ENCODE measurements at regions not wholly inside any gene's neighbourhood (a gene's known extent, or its start where the extent isn't known, plus 50 kb on each side); places are given as distances from the start of the nearest gene placed in this dataset.
"Not testable (repeated sequence)": the region's sequence is repeated elsewhere in the genome, so short reads cannot be mapped to it uniquely, and the experiment has no call there.

DNA sequence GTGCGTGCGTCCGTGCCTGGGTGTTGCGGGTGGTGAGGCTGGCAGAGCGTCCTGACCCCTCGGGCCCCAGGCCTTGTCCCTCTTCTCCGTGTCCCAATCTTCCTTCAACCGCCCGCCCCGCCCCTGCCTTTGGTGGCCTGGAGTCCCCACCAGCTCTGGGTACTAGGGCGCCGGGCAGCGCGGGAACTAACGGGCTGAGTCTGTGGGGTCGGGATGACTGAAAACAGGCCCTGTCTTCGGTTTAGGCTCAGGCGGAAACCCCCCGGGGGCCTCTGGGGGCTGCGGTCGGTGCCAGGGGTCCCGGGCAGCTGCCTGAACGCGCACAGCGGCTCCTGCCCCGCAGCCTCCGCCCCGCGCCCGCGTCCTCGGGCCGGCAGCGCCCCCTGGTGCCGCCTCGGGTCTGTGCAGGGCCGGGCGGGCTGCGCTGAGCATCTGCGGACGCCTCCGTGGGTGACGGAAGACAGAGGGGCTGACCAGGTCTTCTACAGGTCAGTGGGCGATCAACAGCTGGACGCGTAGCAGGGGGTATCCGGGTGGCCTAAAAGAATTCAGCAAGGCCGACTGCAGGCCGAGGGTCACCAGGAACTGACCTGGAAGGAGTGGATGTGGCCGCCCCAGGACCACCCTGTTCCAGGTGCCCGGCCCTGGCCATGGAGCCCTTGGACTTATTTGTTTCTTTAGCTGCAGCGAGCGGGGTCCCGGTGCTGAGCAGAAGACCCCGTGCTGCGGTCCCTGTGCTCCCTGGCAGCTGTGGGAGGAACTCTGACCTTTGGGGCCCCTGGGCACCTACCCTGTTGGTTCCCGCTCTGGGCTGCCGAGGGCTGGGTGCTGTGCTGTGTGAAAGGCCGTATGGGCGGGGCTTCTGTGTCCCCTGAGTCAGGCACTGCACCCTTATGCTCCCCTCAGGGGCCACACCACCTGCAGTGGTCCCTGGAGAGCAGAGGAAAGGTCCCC lies 130.2 kb upstream of the LPCAT1 start:
- DNase-seq (ENCODE audit: low read depth): not testable (repeated sequence)

DNA sequence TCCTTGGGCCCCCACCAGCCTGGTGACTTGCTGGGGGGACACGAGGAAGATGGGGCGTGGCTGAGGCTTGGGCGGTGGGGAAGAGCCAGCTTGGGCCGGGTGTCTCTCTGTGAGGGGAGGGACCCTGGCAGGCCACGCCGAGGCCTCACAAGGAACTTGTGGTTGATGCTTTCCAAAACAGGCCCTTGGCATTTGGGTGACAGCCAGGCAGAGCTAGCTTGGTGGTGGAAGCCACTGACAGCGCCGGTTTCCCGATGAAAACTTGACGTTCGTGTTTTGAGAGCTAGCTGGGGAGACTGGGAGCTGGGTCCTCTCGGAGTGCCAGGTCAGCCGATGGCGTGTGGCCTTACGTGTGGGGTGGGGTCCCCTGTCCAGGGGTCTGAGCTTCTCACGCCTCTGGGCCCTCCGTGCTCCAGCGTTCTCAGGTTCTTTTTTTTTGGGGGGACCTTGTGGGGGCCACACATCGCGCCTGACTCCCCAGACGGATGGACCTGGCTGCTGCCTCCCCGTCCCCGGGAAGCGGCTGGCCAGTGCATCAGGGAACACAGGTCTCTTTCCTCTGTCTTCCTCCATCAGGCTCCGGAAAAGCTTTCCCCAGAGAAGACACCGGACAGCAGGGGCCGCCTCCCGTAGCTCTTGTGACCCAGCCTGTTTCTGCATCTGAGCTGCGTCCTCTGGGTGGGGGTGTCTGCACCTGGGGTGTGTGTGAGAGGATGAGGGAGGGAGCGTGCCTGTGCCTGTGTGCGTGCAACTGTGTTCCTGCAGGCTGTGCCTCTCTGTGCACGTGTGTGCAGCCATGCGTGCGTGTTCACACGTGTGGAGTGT lies 129.3 kb upstream of the LPCAT1 start:
- peak; percentile 41 for DNase-seq (ENCODE audit: low read depth)

DNA sequence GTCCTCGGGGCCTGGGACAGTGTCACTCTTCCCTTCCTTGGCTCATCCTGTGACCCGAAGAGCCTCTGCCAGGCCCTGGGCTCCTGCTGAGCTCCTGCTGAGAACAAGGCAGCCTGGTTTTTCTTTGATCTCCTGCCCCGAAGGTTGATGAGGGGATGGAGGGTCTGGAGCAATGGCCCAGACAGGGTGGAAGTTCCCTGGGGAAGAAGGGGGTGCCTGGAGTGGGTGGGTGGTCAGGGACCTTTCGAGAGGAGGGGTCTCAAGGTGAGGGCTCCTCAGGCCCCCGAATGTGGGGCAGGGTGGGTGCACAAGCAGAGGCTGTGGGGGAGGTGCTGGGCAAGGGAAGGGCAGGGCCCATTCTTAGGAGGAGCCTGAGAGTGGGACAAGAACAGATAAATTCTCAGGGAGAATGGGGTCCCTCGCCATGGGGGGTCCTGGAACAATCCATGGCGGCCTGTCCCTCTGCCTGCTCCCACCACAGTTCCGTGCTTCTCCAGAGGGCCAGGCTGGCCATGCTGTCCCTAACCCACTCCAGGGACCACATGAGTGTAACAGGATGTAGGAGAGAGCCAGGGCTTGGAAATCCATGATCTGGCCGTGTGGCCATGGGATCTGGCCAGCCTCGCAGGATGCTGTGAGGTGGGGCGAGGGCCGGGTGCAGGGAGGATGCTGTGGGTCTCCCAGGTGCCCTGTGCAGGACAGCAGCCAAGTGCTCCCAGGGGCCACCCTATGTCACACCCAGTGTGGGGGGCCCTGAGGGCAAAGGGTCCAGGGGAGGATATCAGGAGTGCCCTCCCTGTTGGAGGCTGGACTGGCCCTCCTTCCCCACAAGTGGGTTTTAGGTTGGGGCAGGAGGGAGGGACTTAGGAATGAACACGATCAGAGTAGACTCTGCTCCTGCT lies 128.5 kb upstream of the LPCAT1 start:
- DNase-seq (ENCODE audit: low read depth): no peak

DNA sequence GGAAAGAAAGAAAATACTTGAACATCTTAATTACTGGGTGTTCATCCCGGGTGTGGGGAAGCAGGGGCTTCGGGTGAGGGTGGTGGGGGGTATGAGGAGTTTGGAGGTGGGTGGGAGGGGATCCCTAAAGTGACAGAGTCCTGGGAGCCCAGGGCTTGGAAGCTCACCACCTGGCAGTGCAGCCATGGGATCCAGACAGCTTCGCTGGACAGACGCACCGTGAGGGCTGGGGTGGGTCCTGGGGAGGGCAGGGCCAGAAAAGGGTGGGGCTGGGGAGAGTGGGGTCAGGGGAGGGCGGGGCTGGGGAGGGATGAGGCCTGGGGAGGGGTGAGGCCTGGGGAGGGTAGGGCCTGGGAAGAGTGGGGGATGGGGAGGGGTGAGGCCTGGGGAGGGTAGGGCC lies 127.5 kb upstream of the LPCAT1 start:
- DNase-seq (ENCODE audit: low read depth): no peak

DNA sequence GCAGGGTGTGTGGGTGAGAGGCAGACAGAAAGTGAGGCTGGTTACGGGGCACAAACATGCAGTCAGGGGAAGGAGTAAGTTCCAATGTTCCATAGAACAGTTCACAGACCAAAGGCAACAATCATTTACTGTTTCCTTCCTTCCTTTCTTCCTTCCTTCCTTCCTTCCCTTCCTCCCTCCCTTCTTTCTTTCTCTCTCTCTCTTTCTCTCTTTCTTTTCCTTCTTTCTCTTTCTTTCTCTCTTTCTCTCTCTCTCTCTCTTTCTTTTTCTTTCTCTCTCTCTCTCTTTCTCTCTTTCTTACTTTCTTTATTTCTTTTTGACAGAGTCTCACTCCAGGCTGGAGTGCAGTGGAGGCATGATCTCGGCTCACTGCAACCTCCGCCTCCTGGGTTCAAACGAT lies 125.8 kb upstream of the LPCAT1 start:
- DNase-seq (ENCODE audit: low read depth): no peak

DNA sequence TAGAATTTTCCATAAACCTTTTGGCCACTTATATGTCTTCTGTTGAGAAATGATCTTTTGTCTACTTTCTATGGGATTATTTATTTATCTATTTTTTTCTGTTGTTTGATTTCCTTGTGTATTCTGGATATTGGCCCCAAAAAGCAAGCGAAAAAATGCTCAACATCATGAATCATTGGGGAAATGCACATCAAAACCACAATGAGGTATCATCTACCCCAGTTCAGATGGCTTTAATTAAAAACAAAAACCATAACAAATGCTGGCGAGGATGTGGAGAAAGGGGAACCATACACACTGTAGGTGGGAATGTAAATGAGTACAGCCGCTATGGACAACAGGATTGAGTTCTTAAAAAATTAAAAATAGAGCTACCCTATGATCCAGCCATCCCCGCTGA lies 125.0 kb upstream of the LPCAT1 start:
- peak; percentile 73 for DNase-seq (ENCODE audit: low read depth)

DNA sequence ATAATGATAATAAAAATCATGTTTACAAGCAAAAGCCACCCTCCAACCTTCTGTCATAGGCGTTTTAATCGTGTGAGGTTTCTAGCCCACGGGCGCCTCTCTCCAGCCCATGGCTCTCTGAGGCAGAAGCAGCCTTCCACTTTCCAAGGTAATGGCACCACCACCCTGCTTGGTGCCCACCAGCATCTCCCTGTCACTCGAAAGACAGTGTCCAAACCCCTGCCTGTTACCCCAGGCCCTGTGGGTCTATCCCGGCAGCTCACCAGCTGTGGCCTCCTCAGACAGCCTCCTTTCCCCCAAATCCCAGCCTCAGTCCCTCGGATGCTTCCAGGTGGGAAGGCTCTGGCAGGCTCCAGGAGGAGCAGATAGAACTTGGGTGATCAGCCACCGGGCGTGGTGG lies 123.8 kb upstream of the LPCAT1 start:
- DNase-seq (ENCODE audit: low read depth): no peak

DNA sequence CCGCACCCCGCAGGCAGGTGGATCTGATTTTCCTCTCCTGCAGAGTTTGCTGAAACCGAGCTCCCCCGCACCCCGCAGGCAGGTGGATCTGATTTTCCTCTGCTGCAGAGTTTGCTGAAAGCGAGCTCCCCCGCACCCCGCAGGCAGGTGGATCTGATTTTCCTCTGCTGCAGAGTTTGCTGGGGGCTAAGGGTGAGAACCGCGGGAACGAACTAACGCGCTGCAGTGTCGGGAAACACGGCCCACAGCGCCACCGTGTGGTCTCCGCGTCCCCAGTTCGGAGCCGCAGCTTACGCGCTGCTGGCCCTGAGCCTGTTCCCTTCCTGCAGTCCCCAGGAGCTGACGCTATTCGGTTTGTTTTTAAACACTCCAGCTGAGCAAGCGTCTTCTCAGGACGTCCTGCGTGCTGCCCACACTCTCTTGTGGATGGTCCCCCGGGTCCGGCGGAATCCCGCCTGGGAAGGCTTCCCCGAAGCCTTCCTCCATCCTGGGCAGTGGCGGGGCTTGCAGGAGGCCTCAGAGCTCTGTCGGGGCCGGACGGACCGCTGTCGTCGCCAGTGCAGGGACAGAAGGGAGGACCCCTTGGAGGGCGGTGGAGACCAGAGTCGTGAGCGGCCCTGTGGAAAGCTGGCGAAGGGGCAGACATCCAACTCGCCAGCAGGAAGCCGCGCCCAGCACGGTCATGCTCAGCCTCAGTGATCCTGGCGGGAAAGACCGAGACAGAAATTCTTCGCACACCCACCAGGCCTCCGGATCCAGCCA lies 121.2 kb upstream of the LPCAT1 start:
- peak; percentile 58 for DNase-seq (ENCODE audit: low read depth)

DNA sequence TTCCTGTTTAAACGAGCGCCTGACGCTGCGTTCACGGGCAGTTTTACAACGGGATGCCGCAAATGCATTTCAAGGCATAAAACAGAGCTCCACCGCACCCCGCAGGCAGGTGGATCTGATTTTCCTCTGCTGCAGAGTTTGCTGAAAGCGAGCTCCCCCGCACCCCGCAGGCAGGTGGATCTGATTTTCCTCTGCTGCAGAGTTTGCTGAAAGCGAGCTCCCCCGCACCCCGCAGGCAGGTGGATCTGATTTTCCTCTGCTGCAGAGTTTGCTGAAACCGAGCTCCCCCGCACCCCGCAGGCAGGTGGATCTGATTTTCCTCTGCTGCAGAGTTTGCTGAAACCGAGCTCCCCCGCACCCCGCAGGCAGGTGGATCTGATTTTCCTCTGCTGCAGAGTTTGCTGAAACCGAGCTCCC lies 120.6 kb upstream of the LPCAT1 start:
- not testable (repeated sequence) for DNase-seq (ENCODE audit: low read depth)

DNA sequence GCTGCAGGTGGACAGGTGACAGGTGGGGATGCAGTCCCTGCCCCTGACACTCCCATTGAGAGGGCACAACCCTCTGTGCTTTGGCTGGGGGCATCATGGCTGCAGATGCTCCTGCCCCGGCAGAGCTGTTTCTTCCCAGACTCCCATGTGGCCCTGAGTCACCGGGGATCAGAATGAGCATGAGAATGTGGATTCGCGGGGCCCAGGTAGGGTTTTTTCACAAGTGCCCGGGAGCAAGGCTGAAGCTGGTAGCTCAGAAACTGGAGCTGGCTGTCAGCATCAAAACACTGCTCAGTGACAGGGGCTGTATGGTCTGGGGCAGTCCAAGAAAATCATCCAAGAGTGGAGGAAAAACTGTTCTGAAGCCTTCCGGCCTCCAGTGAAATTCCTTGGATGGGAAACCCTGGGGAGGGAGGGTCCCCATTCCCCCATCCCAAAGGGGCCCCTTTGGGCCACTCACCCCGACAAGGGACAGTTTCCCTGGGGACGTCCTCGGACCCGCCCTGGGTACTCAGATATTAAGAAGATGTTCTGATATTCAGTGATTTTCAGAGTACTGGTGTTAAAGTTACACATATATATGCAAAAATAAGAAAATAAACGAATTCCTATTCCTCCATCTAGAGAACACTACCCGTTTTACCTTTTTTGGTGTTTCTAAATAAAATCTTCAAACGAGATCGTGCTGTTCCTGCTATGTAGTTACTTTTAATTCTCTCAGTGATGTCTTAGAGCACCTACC lies 120.1 kb upstream of the LPCAT1 start:
- DNase-seq (ENCODE audit: low read depth): no peak

DNA sequence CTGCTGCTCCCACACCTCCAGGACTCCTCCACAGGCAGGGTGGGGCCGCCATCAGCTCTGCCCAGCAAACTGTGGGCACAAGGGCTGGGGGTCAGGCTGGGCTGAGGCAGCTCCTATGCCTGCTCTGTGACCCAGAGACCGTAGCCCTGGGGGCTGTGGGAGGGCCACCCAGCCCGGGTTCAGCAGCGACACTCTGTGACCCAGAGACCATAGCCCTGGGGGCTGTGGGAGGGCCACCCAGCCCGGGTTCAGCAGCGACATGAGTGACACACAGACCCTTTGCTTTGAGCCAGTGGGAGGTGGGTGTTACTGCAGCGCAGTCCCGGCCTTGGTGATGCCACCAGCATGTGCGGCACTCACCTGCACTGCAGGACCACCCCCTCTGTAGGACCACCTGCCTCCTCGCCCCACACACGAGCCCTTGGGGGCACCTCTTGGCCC lies 118.9 kb upstream of the LPCAT1 start:
- no peak for DNase-seq (ENCODE audit: low read depth)

DNA sequence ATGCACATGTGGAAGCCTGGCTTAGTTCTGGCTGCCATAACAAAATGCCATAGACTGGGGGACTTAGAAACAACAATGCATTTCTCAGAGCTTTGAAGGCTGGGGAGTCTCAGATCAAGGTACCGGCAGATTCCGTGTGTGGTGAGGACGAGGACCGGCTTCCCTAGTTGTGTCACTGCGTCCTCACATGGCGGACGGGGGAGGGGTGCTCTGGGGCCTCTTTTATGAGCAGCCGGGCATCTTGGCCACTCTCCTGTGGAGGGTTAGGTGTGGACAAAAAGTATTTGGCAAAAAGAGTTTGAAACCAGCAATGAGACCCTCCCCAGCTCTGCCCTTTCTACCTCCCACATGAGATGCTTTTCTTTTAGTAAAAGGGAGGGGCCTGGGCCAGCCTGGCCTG lies 118.5 kb upstream of the LPCAT1 start:
- no peak for DNase-seq (ENCODE audit: low read depth)

DNA sequence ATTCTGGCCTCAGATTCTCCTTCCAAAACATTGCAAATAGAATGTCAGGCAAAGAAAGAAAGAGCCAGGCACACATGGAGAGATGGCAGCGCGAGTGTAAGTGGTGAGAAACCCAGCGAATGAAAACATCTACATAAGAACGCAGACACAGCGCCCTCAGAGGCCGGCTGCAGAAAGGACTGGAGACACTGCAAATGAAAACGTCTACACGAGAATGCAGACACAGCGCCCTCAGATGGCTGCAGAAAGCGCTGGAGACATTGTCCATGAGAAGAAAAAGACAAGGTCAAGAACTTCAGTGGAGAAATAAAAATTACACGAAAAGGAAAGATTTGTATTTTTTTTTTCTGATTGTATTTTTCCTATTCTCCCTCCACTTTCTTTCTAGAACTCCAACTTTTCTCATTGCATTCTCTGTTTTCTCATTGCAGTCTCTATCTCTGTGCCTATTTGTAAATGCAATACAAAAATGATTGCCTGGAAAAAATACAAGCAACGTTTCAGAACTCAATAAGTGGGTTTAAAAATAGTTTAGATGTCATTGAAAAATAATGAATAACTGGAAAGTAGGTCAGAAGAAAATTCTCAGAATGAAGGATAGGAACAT lies 117.9 kb upstream of the LPCAT1 start:
- DNase-seq (ENCODE audit: low read depth): peak; percentile 39

DNA sequence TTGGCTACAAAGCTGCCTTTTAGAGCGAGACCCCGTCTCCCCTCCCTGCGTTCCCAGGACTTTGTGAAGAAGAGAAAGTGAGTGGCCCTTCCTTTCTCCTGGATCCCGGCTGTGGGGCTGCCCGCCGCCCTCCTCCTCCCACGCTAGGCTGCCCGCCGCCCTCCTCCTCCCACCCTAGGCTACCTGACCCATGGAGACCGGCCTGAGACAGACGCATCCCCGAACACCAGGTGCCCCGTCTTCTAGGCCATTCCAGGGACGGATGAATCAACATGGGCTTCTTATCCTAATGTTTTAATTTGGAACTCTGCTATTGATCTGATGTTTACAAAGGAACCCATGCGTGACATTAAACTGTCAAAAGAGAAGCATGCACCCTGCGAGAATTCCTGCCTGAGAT lies 117.3 kb upstream of the LPCAT1 start:
- DNase-seq (ENCODE audit: low read depth): no peak

DNA sequence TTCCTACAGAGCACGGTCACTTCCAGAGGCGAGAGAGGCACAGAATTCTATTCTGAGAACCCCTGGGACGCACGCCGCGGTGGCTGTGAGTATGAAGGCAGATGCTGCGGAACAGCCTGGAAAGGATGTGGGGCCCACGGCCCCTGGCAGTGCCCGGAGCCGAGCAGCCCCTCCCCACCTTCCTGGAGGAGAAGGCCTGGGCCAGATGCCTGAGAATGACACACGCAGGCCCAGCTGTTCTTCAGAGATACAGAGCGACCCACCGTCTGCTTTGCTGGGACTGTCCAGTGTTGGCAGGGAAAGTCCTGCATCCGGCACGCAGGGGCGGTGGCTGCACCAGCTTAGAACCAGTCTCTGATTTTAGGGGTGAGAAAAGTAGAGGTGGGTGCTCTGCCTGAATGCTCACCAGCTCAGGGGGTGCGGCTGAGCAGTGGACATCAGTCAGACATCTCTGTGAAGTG lies 116.7 kb upstream of the LPCAT1 start:
- DNase-seq (ENCODE audit: low read depth): no peak

DNA sequence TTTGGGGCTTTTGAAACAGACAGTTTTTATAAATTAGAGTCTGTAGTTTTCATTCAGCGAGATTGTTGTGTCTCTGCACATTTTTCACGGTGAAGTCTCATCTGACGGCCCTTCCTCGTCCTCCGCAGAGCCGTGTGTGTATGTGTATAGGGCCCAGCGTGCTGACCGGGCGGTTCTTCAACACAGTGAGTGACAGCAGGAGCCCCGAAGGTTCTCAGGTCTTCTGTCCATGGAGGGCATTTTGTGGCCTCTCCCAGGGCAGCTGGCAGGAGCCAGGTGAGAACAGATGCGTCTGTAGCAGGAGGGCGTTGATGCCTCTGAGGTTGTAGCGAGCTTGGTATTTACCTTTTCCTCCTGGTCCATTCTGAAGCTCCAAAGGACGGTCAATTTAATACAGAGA lies 116.0 kb upstream of the LPCAT1 start:
- no peak for DNase-seq (ENCODE audit: low read depth)

DNA sequence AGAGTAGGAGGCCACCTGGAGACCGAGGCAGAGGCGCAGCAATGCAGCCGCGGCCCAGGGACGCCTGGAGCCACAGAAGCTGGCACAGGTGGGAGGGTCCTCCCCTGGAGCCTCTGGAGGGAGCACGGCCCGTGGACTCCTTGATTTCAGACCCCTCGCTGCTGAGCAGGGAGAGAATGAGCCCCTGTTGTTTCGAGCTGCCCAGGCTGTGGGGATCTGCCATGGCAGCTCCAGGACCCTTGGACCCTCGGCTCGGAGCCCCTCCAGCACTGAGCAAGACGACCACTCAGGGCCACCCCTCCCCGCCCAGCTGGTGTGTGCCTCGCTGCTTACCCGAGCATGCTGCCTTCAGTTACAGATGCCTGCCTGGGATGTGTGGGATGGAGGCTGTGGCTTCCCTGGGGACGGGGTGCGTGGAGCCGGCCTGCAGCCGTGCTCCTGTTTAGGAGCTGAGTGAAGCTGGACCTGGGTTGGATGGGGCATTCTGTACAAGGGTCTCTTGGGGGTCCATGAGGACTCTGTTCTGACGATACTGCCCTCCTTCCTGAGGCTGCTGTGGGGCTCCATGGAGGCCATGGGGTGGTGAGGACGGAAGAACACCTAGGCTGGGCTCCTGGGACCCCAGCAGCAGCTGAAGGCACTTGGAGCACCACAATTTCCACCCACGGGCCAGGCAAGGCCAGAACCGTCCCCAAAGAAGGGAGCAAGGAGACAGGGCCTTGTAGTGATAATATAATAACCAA lies 115.1 kb upstream of the LPCAT1 start:
- DNase-seq (ENCODE audit: low read depth): no peak

DNA sequence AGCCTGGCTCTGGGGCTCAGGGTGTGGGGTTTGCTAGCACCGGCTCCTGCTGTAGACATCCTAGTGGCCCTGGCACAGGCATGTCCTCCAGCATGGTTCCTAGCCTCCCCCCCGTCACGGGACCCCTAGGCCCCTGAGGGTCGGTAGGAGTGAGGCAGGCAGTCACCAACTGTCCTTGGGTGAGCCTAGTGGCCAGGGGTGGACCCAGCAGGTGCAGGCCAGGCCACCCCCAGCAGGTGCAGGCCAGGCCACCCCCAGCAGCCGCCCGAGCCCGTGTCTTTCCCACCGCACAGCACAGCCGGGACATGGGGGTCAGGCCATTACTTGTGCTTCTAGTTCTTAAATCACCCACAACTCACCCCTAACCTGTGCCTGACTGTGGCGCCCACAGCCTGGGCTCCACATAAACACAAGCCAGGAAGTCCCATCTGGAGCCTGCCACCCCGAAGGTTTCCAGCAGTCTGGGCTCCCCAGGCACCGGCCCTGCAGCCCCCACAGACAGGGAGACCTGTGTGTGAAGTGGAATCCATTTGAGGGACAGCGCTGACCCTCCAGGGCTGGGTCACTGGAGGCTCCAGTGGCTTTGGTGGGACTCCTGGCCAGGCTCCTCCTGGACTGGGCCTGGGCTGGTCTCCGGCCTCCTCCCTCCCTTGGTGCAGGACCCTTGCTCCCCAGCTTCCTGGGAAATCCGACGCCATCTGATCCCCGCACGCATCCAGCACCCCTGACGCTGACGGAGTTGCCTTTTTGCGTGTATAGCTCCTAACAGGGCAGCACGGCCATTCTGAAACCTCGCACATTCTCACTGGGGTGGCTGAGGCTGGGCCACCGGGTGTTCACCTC lies 114.1 kb upstream of the LPCAT1 start:
- DNase-seq (ENCODE audit: low read depth): no peak
